Neural cell (in vitro differentiated cells): ENCODE measurements at regions not wholly inside any gene's neighbourhood (a gene's known extent, or its start where the extent isn't known, plus 50 kb on each side); places are given as distances from the start of the nearest gene placed in this dataset.

Source experiments
- EP300 ChIP-seq: fragments of 450-650 bp; conservative IDR thresholded peaks from 2 replicates; pipeline ENCODE4 v1.6.1; 2014; ENCODE audit warnings: antibody characterized with exemption, mild to moderate bottlenecking, moderate library complexity; ENCODE audit not compliant: poor library complexity, severe bottlenecking
- EZH2 ChIP-seq: fragments of 200-600, 300-800 bp; shearing (Covaris generic), sonication (generic); IDR thresholded peaks from 2 replicates; pipeline ENCODE4 v1.6.1; 2014; ENCODE audit warnings: antibody characterized with exemption, low read length, borderline replicate concordance, mild to moderate bottlenecking; ENCODE audit not compliant: insufficient read depth, poor library complexity, severe bottlenecking
- MXI1 ChIP-seq: fragments of 450-650 bp; conservative IDR thresholded peaks from 2 replicates; pipeline ENCODE4 v1.6.1; 2014; ENCODE audit warnings: antibody characterized with exemption, mild to moderate bottlenecking; ENCODE audit not compliant: poor library complexity, severe bottlenecking
- POLR2AphosphoS5 ChIP-seq: IDR thresholded peaks from 2 replicates; pipeline ENCODE4 v1.6.1; 2012
- RAD21 ChIP-seq: fragments of 450-650 bp; conservative IDR thresholded peaks from 2 replicates; pipeline ENCODE4 v1.6.1; 2014; ENCODE audit warnings: antibody characterized with exemption, mild to moderate bottlenecking, moderate library complexity
- TAF1 ChIP-seq: IDR thresholded peaks from 2 replicates; pipeline ENCODE4 v1.6.1; 2012; ENCODE audit warnings: low read depth
- TF ChIP-seq, protein P1 (sequence below): fragments of 450-650 bp; IDR thresholded peaks from 2 replicates; pipeline ENCODE4 v1.5.1; 2014; ENCODE audit warnings: antibody characterized with exemption, mild to moderate bottlenecking, moderate library complexity; ENCODE audit not compliant: poor library complexity, severe bottlenecking

DNA sequence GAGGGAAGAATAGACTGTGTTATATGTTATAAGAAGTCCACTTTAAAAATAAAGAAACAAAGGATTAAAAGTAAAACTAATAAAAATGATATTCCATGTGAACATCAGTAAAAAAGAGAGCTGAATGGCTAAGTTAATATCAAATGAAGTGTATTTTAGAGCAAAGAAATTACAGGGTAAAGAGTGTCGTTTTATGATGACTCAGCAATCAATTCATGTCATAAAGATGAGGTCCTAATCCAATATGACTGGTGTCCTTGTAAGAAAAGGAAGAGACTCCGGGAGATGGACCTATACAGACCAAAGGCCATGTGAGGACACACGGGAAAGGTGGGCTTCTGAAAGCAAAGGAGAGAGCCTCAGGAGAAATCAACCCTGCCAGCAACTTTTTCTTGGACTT is 615.5 kb upstream of the KLHL29 start:
- TF ChIP-seq EP300, result no peak
- TF ChIP-seq, protein P1, sequence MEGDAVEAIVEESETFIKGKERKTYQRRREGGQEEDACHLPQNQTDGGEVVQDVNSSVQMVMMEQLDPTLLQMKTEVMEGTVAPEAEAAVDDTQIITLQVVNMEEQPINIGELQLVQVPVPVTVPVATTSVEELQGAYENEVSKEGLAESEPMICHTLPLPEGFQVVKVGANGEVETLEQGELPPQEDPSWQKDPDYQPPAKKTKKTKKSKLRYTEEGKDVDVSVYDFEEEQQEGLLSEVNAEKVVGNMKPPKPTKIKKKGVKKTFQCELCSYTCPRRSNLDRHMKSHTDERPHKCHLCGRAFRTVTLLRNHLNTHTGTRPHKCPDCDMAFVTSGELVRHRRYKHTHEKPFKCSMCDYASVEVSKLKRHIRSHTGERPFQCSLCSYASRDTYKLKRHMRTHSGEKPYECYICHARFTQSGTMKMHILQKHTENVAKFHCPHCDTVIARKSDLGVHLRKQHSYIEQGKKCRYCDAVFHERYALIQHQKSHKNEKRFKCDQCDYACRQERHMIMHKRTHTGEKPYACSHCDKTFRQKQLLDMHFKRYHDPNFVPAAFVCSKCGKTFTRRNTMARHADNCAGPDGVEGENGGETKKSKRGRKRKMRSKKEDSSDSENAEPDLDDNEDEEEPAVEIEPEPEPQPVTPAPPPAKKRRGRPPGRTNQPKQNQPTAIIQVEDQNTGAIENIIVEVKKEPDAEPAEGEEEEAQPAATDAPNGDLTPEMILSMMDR, result no peak
- no peak for TF ChIP-seq MXI1
- no peak for TF ChIP-seq POLR2AphosphoS5
- TF ChIP-seq EZH2, result no peak
- no peak for TF ChIP-seq TAF1
- TF ChIP-seq RAD21, result no peak
